GM04503 (cell line): ENCODE measurements at regions not wholly inside any gene's neighbourhood (a gene's known extent, or its start where the extent isn't known, plus 50 kb on each side); places are given as distances from the start of the nearest gene placed in this dataset.

Source experiments
- DNase-seq: peaks from one replicate; pipeline ENCODE4 v3.0.0-alpha.2; 2012; ENCODE audit warnings: low read depth

DNA sequence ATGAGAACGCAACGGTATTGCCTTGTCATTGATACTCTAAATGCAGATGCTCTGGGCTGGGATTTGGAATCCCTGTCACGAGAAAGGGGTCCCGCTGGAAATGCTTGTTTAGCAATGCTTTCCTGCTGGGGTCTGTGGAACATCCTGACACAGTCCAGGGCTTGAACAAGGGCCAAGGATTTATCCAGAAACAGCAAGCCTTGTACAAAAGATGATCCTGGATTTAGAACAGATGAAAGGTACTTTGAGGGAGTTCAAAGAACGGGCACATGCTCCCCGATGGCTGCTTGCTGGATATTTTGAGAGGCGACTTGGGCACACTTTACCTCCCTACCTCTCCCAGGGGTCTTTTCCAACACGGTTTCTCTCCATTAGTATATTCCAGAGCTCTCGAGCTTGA, 108.1 kb upstream of the CELF4 start:
- no peak for DNase-seq

DNA sequence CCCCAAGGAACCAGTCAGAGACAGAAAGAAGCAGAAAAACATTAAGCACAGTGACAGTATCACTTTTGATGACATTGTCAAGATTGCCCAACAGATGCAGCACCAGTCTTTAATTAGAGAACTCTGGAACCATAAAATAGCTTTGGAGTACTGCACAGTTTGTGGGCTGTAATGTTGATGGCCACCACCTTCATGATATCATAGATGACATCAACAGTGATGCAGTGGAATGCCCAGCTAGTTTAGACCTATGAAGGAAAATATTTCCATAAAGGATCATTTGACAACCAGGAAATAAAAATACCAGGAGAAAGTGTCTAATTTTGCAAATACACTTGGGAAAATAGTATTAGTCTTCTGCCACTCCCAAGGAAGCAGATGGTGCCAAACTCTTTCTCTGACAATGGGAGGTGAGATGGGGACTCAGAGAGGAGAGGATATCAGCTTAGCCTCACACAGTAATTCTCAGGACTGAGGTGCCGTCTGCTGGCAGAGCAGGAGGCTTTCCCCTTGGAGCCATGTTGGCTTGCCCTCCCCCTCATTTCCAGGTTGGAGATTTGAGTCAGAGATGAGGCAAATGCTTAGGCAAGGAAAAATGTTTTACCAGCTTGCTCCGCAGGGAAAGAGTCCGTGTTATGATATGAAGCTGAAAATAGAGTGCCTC, 107.5 kb upstream of the CELF4 start:
- DNase-seq = no peak

DNA sequence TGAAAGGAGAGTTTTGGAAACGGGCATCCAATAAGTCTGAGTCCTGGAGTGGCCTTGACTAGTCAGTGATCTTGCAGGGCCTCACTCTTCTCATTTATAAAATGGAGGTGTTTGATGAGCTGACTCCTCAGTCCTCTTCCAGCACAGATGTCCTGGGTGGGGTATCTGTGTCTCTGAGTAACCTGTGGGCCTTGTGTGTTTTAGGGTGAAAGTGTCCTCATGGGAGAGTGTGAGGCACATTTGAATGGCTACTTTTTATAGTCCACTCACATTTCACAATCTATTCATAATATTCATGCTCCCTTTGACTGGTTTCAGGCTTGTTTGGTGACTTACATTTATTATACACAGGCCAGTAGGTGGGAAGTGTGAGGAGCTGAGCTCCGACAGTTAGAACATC, 106.4 kb upstream of the CELF4 start:
- DNase-seq = no peak

- no peak for DNase-seq
These were observed 105.9 kb upstream of the CELF4 start for GRCh38 chr18:37671530-37671929.

- no peak for DNase-seq
These were observed 105.5 kb upstream of the CELF4 start for GRCh38 chr18:37671119-37671518.

GRCh38 chr18:37669991-37670534, 104.5 kb upstream of the CELF4 start:
- no peak for DNase-seq

- DNase-seq = no peak
These were observed 103.6 kb upstream of the CELF4 start for GRCh38 chr18:37668971-37669747.

DNA sequence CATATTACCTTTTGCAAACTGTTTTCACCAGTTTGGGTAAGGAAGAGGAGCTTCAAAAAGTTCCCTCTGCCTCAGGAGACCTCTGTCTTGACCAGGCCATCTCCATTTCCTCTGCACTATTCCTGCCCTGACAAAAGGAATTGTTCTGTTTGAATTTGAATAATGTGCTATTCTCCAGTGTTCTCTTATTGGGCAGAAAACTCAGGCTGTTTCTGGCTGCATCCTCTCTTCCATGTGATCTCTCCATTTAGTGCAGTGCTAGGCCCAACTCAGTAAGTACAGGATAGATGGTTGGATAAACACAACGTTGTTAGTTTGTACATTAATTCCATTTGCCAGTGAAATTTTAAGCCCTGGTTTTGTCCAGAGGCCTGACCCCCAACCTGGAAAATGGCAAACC, 102.2 kb upstream of the CELF4 start:
- no peak for DNase-seq

DNA sequence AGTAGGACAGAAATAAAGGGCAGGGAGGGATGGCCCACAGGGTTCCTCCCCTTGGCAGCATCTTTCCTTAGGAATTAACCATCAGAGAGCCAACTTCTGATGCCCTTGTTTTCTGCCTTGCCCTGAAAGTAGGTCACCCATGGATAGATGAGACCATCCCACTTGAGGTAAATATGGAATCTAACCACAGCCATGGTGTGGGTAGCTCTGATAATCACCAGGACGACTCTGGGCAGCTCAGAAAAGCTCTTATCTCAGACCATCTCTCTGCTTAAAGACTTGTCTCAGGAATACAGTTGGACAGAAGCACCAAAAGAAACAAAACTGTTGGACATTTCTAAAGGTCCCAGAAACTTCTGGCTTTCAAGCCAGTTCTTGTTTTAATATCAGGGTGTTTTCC, 101.4 kb upstream of the CELF4 start:
- no peak for DNase-seq

- DNase-seq = no peak
These were observed 100.9 kb upstream of the CELF4 start for GRCh38 chr18:37666451-37666850.

DNA sequence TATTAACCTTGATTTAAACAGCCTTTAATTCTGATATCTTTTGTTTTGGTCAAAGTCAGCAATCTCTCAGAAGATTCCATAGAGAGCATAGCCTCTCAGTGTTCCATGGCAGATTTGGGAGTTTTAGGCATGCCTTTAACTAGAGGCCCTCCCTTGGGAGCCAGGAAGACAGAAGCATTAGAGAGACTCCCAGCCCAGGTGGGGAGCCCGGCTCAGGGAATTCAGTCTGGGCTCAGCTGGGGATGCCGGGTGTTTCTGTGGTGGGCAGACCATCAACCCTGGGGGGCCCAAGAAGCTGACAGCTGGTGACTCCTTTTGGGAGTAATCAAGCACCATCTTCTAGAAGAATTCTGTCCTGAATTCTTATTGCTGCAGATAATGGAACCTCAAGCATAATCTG, 99.7 kb upstream of the CELF4 start:
- no peak for DNase-seq

GRCh38 chr18:37663446-37663845, 97.8 kb upstream of the CELF4 start:
- DNase-seq = no peak

GRCh38 chr18:37662546-37663339, 97.1 kb upstream of the CELF4 start:
- no peak for DNase-seq

DNA sequence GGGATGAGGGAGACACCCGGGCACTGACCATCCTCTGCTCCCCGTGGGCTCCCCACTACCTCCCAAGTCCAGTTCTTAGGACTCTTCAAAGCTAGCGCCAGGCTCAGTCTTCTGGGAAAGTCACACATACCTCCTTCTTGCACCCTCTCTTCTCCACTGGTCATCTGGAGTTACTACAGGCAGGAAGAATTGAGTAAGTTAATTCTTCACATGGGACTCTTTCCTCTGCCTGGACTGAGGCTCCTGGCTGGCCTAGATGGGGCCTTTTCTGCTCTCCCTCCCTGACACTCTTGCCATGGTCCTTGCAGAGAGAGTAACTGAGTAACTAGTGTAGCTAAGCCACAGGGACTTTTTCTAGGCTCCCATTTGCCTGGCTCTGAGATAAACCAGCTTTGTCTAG, 96.5 kb upstream of the CELF4 start:
- no peak for DNase-seq

GRCh38 chr18:37661478-37661877, 95.9 kb upstream of the CELF4 start:
- DNase-seq = no peak

DNA sequence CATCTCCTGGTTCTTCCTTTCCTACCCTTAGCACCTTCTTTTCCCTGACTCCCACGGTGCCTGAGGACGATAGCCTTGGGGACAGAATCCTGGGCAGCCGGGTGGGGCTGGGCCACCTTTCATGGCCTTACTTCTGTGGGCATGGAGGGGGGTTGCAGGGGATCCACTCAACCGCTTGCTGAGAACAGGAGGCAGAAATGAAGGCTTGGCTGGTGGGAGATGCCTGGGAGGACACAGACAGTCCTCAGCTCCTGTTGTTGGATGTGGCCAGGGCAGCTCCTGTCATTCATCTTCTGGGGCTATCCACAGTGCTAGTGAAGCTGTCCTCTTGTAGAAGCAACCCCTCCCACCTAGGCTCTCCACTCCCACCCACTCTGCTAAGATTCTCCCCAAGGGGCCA, 95.5 kb upstream of the CELF4 start:
- no peak for DNase-seq

DNA sequence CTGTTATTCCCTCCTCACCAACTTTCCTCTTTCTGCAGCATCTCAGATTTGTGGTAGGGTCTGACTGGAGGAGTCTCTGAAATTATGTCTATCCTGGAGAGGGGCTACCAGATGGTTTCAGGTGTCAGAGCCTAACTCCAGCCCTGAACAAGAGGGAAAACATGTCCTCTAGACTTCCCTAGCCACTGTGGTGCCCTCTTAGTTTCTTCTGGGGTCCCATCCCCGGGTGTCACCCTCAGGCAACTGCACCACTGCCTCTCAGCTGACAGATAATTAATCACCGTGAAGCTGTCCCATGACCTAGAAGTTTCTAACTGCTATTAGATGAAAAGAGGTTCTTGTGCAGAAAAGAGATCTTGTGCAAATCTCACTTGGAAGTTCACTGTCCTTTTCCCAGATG, 95.1 kb upstream of the CELF4 start:
- no peak for DNase-seq

DNA sequence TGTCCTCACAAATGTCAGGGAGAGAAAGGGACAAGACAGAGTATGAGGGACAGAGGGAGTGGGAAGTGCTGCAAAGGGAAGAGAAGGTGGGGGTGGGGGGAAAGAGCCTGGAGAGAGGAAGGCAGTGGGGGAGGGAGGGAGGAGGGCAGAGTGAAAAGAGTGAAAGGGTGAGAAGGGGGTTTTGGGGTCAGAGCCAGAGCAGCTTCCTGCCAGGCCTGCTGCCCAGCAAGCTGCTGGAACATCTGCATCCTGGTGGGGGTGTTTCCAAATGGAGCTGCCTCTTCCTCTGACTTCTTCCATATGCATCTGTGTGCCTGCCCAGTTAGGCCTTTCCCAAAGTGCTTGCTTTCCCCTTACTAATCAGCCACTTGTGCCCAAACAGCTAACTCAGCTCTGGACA, 94.3 kb upstream of the CELF4 start:
- no peak for DNase-seq

GRCh38 chr18:37658894-37659293, 93.3 kb upstream of the CELF4 start:
- DNase-seq = no peak

- DNase-seq = no peak
These were observed 91.9 kb upstream of the CELF4 start for GRCh38 chr18:37657493-37657892.

GRCh38 chr18:37654731-37655369, 89.3 kb upstream of the CELF4 start:
- no peak for DNase-seq

GRCh38 chr18:37654034-37654433, 88.4 kb upstream of the CELF4 start:
- DNase-seq = no peak
